Retinal pigment epithelial cell (primary cell): ENCODE measurements at regions not wholly inside any gene's neighbourhood (a gene's known extent, or its start where the extent isn't known, plus 50 kb on each side); places are given as distances from the start of the nearest gene placed in this dataset.

ENCODE experiments used
- DNase-seq: peaks from one replicate; pipeline ENCODE4 v3.0.0-alpha.2; 2010; ENCODE audit warnings: low read depth
- H3K4me3 ChIP-seq: 2 replicates; pipeline ENCODE4 v1.5.1; 2011; ENCODE audit warnings: mild to moderate bottlenecking, low read length, control low read depth, moderate library complexity
- CTCF ChIP-seq: conservative IDR thresholded peaks from 2 replicates; pipeline ENCODE4 v1.5.1; 2011; ENCODE audit warnings: low read depth, low read length, control low read depth, inconsistent platforms

DNA sequence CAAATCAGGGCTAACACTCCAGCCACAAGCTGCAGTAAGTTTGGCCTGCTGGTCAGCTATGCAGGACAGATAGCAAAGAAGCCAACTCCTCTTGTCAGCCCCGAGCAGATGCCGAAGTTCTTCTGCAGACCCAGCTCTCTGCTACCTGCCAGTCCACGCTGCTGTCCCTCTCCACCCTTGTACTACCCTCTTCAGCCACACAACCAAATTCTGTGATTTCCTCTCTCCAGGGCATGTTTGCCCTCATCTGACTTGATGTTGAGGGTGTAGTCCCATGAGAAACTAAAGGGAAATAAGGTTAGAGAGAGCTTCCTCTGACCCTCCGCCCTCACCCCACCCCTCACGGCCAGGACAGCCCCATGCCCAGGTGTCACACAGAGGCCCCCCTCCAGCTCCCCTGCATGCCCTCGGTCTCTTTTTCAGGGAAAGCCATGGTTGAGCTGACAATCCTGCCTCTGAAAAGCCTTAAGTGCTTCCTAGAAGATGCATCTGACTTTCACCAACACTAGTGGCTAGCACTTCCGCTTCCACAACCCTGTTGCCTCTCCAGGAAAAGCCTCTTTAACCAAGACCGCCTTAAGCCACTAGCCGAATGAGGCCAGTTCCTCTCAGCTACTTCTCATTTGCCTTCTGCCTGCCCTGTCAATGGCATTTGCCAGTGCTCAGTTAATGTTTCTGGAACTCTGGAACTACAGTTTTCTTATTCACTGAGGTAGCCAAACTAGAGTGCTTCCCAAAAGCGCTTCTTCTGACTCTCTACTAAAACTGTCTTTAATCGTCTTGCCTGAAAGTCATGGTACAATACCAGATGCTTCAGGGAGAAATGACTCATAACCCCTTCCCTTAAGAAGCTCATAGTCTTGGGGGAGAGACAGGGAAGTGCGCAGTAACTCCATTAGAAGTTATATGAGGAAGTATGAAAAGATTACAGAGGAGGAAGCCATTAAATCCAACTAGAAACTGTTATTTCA, 300.4 kb upstream of the STT3B start:
- H3K4me3 ChIP-seq, result no peak overlapping the region
- no peak for TF ChIP-seq CTCF
- no peak for DNase-seq

GRCh38 chr3:31234145-31234544, 298.6 kb upstream of the STT3B start:
- no peak for DNase-seq
- TF ChIP-seq CTCF, result no peak
- H3K4me3 ChIP-seq, result no peak overlapping the region

- no peak for TF ChIP-seq CTCF
- DNase-seq, result no peak
- H3K4me3 ChIP-seq, result no peak overlapping the region
Observed at GRCh38 chr3:31235062-31235700, 297.5 kb upstream of the STT3B start.

GRCh38 chr3:31237887-31238286, 294.8 kb upstream of the STT3B start:
- no peak for DNase-seq
- H3K4me3 ChIP-seq, result no peak overlapping the region
- no peak for TF ChIP-seq CTCF

DNA sequence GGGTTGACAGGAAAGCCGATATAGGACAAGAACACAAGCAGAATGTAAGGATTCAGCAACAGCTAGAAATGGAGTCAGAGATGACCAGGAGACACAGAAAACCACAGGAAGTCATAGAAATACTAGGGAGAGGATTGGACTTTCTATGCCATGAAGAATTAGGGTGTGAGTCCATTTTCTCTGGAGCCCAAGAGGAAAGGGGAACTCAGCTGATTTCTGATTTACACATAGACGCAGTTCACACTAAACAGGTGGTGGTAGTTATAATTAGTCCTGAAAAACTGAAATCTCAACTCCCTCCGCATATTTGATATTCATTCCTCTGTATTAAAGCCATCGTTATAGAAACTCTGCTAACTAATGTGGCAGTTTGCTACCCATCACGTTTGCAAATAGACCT, 292.7 kb upstream of the STT3B start:
- DNase-seq, result no peak
- TF ChIP-seq CTCF, result no peak
- H3K4me3 ChIP-seq, result no peak overlapping the region

DNA sequence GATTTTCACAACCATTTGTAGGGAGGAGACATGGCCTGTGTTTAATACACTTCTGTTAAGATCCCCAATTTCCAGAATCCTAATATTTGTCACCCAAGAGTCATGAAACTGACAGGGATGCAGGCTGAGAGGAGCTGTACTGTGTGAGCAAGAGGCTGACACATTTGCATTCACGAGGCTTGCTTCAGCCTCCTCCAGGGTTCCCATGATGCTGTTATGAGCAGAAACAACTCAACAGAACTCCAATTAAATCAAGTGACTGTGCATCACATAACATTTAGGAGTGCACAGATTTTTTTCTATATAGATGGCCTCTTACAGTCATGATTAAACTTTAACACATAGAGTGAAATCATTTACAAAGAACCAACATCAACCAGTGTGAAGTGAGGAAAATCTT, 292.3 kb upstream of the STT3B start:
- DNase-seq, result no peak
- no peak overlapping the region for H3K4me3 ChIP-seq
- TF ChIP-seq CTCF, result no peak

DNA sequence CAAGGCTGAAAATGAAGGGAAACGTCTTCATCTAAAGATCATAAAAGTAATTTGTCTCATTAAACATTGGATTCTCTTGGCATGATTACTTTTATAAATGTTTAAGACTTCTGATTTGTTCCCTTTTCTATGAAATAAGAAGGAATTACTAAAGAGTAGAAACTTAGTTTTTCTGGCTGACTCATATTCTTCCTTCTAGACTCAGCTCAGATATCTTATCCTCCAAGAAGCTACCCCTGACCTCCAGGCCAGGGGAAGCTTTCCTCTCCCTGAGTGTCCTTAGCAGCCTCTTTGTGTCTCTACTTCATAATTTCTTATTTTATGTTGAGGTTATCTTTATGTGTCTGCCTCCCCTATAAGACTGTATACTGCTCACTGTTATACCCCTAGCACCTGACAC, 291.9 kb upstream of the STT3B start:
- no peak overlapping the region for H3K4me3 ChIP-seq
- DNase-seq, result no peak
- TF ChIP-seq CTCF, result no peak
